ENCODE measurements at regions not wholly inside any gene's neighbourhood (a gene's known extent, or its start where the extent isn't known, plus 50 kb on each side); places are given as distances from the start of the nearest gene placed in this dataset.

GRCh38 chr12:19572920-19573558, 133.7 kb downstream of the AEBP2 start:
- CTCF ChIA-PET = interaction anchor here (1.0 to 5.3 kb wide), 10 partner anchors 8 to 167 kb away, joined by 3 to 30 read pairs (median 4); no protein-coding TSS in a partner anchor
- POLR2A ChIA-PET = no interaction called here
- TF ChIP-seq, protein P1, sequence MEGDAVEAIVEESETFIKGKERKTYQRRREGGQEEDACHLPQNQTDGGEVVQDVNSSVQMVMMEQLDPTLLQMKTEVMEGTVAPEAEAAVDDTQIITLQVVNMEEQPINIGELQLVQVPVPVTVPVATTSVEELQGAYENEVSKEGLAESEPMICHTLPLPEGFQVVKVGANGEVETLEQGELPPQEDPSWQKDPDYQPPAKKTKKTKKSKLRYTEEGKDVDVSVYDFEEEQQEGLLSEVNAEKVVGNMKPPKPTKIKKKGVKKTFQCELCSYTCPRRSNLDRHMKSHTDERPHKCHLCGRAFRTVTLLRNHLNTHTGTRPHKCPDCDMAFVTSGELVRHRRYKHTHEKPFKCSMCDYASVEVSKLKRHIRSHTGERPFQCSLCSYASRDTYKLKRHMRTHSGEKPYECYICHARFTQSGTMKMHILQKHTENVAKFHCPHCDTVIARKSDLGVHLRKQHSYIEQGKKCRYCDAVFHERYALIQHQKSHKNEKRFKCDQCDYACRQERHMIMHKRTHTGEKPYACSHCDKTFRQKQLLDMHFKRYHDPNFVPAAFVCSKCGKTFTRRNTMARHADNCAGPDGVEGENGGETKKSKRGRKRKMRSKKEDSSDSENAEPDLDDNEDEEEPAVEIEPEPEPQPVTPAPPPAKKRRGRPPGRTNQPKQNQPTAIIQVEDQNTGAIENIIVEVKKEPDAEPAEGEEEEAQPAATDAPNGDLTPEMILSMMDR (IDR thresholded peaks at IDR 0.05; ENCODE audit: insufficient read depth, low read length, missing control alignments) = peak; percentile 48
- peak; percentile 12 for DNase-seq (ENCODE audit: low read depth, low spot score)
- no peak overlapping the region for H3K4me3 ChIP-seq (ENCODE audit: low read depth, low read length)

GRCh38 chr12:19573866-19574265, 134.6 kb downstream of the AEBP2 start:
- ChIA-PET POLR2A (no interaction called here), CTCF (interaction anchor here (0.7 to 5.3 kb wide), 6 partner anchors 14 to 163 kb away, joined by 3 to 30 read pairs (median 4); no protein-coding TSS in a partner anchor)
- H3K4me3 ChIP-seq (ENCODE audit: low read depth, low read length) = no peak overlapping the region
- no peak for DNase-seq (ENCODE audit: low read depth, low spot score)
- TF ChIP-seq, protein P1 (IDR thresholded peaks at IDR 0.05; ENCODE audit: insufficient read depth, low read length, missing control alignments) = no peak

DNA sequence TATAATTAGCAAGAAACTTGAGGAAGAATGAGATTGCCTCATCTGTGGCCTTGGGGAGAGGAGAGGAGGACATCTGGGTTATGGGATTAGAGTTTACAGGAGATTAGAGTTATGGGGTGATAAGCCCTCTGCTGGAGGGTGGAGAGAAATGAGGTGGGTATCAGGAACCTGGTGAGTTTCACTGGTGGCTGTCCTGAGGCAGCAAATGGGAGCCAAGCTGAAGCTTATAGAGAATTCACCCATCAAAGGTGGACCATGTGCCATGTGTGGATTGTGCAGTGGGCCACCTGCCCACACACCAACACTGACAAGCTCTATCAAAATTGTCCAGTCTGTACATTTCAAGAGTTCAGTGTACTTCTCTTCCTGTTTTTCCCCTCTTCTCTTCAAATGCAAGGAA, 135.3 kb downstream of the AEBP2 start:
- no peak overlapping the region for H3K4me3 ChIP-seq (ENCODE audit: low read depth, low read length)
- TF ChIP-seq, protein P1 (IDR thresholded peaks at IDR 0.05; ENCODE audit: insufficient read depth, low read length, missing control alignments) = no peak
- no peak for DNase-seq (ENCODE audit: low read depth, low spot score)
- ChIA-PET POLR2A (no interaction called here), CTCF (interaction anchor here (0.7 to 5.3 kb wide), 7 partner anchors 14 to 163 kb away, joined by 3 to 30 read pairs (median 5); no protein-coding TSS in a partner anchor)

DNA sequence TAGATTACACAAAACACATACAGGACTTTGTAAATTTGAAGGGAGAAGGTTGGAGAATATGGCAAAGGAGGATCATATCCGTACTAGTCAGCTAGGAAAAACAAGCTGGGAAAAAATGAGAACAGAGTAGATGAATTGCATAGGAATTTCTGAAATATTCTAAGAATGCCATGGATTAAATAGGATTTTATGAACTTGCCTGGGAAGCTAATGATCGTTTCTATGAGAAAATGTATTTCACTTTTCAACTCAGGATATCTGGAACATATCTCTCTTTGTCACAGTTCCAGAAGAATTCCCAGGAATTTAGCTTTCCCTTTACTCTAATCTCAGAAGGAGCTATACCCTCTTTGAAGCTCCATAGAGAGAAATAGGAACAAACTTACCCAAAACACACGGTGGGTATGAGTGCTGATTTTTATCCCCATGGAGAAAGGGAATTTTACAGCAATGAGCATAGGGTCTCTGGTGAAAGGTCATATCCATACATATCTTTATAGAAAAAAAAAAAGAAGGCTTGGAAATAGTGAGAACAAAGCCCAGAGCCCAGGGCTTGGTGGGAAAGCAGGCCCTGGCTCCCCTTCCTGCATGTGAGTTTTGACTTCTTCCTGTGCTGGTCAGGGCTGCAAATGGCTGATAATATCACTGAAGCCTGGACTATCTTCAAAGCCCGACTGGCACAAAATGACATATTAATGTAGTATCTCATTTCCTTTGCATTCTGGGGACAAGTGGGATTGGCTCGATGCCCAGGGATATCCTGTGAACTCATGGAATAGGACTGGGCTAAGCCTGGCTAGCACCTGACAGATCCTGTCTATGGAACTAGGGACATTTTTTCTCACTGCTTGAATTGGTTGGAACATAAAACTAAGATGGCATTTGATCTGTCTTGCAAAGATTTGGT, 136.3 kb downstream of the AEBP2 start:
- ChIA-PET CTCF (interaction anchor here (1.0 to 5.3 kb wide), 9 partner anchors 13 to 81 kb away, joined by 3 to 30 read pairs (median 4); no protein-coding TSS in a partner anchor), POLR2A (interaction anchor here (0.6 kb wide), 2 partner anchors 21 to 792 kb away, joined by 3 read pairs; partner anchors contain the start of gene PDE3A)
- H3K4me3 ChIP-seq (ENCODE audit: low read depth, low read length) = no peak overlapping the region
- TF ChIP-seq, protein P1 (IDR thresholded peaks at IDR 0.05; ENCODE audit: insufficient read depth, low read length, missing control alignments) = no peak
- DNase-seq (ENCODE audit: low read depth, low spot score) = peak; percentile 23

GRCh38 chr12:19576506-19577280, 137.4 kb downstream of the AEBP2 start:
- no peak for DNase-seq (ENCODE audit: low read depth, low spot score)
- POLR2A ChIA-PET = no interaction called here
- CTCF ChIA-PET = interaction anchor here (1.0 to 5.3 kb wide), 3 partner anchors 11 to 67 kb away, joined by 3 to 30 read pairs (median 16); no protein-coding TSS in a partner anchor
- H3K4me3 ChIP-seq (ENCODE audit: low read depth, low read length) = no peak overlapping the region
- TF ChIP-seq, protein P1 (IDR thresholded peaks at IDR 0.05; ENCODE audit: insufficient read depth, low read length, missing control alignments) = no peak
